DMS153 treated with DMSO at 0.1 percent for 48 hours (cell line): ENCODE measurements at regions not wholly inside any gene's neighbourhood (a gene's known extent, or its start where the extent isn't known, plus 50 kb on each side); places are given as distances from the start of the nearest gene placed in this dataset.

ENCODE experiments used
- DNase-seq: peaks from one replicate; lab custom pipeline; 2025; ENCODE audit not compliant: unreplicated experiment; lab: John Stamatoyannopoulos, UW

- no peak for DNase-seq
These were observed 212.7 kb upstream of the GHITM start for GRCh38 chr10:83926606-83927005.

GRCh38 chr10:83927166-83927565 lies 212.1 kb upstream of the GHITM start:
- DNase-seq = no peak

- DNase-seq = no peak
These were observed 209.9 kb upstream of the GHITM start for GRCh38 chr10:83929399-83929798.

GRCh38 chr10:83931669-83932068 lies 207.6 kb upstream of the GHITM start:
- no peak for DNase-seq

GRCh38 chr10:83932245-83932644 lies 207.1 kb upstream of the GHITM start:
- no peak for DNase-seq

- no peak for DNase-seq
These were observed 205.2 kb upstream of the GHITM start for GRCh38 chr10:83934062-83934461.

GRCh38 chr10:83934641-83935338 lies 204.5 kb upstream of the GHITM start:
- DNase-seq = no peak

GRCh38 chr10:83935339-83935736 lies 204.0 kb upstream of the GHITM start:
- no peak for DNase-seq

GRCh38 chr10:83935911-83936310 lies 203.4 kb upstream of the GHITM start:
- DNase-seq = no peak

- no peak for DNase-seq
These were observed 202.1 kb upstream of the GHITM start for GRCh38 chr10:83937161-83937560.

GRCh38 chr10:83937826-83938225 lies 201.5 kb upstream of the GHITM start:
- no peak for DNase-seq

GRCh38 chr10:83941189-83941588 lies 198.1 kb upstream of the GHITM start:
- no peak for DNase-seq

- DNase-seq = no peak
These were observed 196.9 kb upstream of the GHITM start for GRCh38 chr10:83942410-83942809.

- DNase-seq = no peak
These were observed 196.3 kb upstream of the GHITM start for GRCh38 chr10:83943049-83943448.

GRCh38 chr10:83943920-83944319 lies 195.4 kb upstream of the GHITM start:
- DNase-seq = no peak

GRCh38 chr10:83945982-83946718 lies 193.2 kb upstream of the GHITM start:
- DNase-seq = no peak

GRCh38 chr10:83952314-83952713 lies 187.0 kb upstream of the GHITM start:
- no peak for DNase-seq

GRCh38 chr10:83953589-83953988 lies 185.7 kb upstream of the GHITM start:
- DNase-seq = no peak

GRCh38 chr10:83954193-83954799 lies 185.0 kb upstream of the GHITM start:
- no peak for DNase-seq

- DNase-seq = no peak
These were observed 183.9 kb upstream of the GHITM start for GRCh38 chr10:83955406-83955805.

GRCh38 chr10:83957168-83957947 lies 182.0 kb upstream of the GHITM start:
- DNase-seq = no peak
